CD14-positive monocyte (primary cell): ENCODE measurements at regions not wholly inside any gene's neighbourhood (a gene's known extent, or its start where the extent isn't known, plus 50 kb on each side); places are given as distances from the start of the nearest gene placed in this dataset.
A peak's percentile ranks its signal among the peaks of the same experiment; 100 is the strongest.

Experiments used
- DNase-seq, 3 donors: peaks; one replicate each; pipeline ENCODE4 v3.0.0-alpha.2; 2011 to 2022
- H2AFZ ChIP-seq: 2 replicates; pipeline ENCODE4 v1.6.0; 2012; ENCODE audit warnings: mild to moderate bottlenecking, low read depth, low read length, inconsistent platforms; ENCODE audit not compliant: insufficient read depth, poor library complexity, severe bottlenecking
- H3K27ac ChIP-seq, 2 donors: 1 replicate in 1 of 2; 2 replicates in 1 of 2; pipeline ENCODE4 v1.5.1; 2012 to 2013; ENCODE audit warnings: low read length in 2 of 2, control low read depth in 1 of 2, inconsistent platforms in 1 of 2, low read depth in 1 of 2, mild to moderate bottlenecking in 1 of 2
- H3K27me3 ChIP-seq, 2 donors: one replicate each; pipeline versions ENCODE4 v1.6.0 to v1.6.1; 2011 to 2013; ENCODE audit warnings: low read length in 2 of 2; ENCODE audit not compliant: control insufficient read depth in 2 of 2, insufficient read depth in 2 of 2
- H3K36me3 ChIP-seq, 2 donors: replicated peaks in 1 of 2; 1 replicate in 1 of 2; 2 replicates in 1 of 2; pipeline versions ENCODE4 v1.5.1 to v1.6.1; 2012 to 2013; ENCODE audit warnings: low read length in 2 of 2, control low read depth in 1 of 2, inconsistent platforms in 1 of 2, mild to moderate bottlenecking in 1 of 2; ENCODE audit not compliant: insufficient read depth in 2 of 2, control insufficient read depth in 1 of 2
- H3K4me1 ChIP-seq, 2 donors: 1 replicate in 1 of 2; 2 replicates in 1 of 2; pipeline versions ENCODE4 v1.5.1 to v1.6.1; 2012 to 2013; ENCODE audit warnings: low read length in 2 of 2, control low read depth in 1 of 2, inconsistent platforms in 1 of 2, mild to moderate bottlenecking in 1 of 2, moderate library complexity in 1 of 2; ENCODE audit not compliant: insufficient read depth in 2 of 2, control insufficient read depth in 1 of 2
- H3K4me2 ChIP-seq: replicated peaks from 2 replicates; pipeline ENCODE3; 2012; ENCODE audit warnings: low read length, moderate library complexity, mild to moderate bottlenecking; ENCODE audit not compliant: poor library complexity, severe bottlenecking; ENCODE audit errors: extremely low read depth
- H3K4me3 ChIP-seq, 3 experiments: fragments of 200-600 bp in 1 of 3; sonication (generic) in 1 of 3; replicated peaks in 1 of 3; 1 replicate in 2 of 3; 2 replicates in 1 of 3; pipeline ENCODE4 v1.5.1; 2011 to 2013; ENCODE audit warnings: low read length in 3 of 3, mild to moderate bottlenecking in 3 of 3, control low read depth in 2 of 3, low read depth in 2 of 3, inconsistent platforms in 1 of 3, moderate library complexity in 1 of 3
- H3K79me2 ChIP-seq: 2 replicates; pipeline ENCODE4 v1.6.0; 2012; ENCODE audit warnings: mild to moderate bottlenecking, control low read depth, inconsistent platforms, low read length, moderate library complexity; ENCODE audit not compliant: insufficient read depth
- H3K9ac ChIP-seq: 2 replicates; pipeline ENCODE4 v1.6.0; 2017; ENCODE audit warnings: low read length, mild to moderate bottlenecking; ENCODE audit not compliant: insufficient read depth, poor library complexity, severe bottlenecking
- H3K9me3 ChIP-seq, 2 donors: replicated peaks in 1 of 2; 1 replicate in 1 of 2; 2 replicates in 1 of 2; pipeline versions ENCODE4 v1.5.1 to v1.6.1; 2012 to 2013; ENCODE audit warnings: low read length in 2 of 2, control low read depth in 1 of 2; ENCODE audit not compliant: control insufficient read depth in 1 of 2, insufficient read depth in 1 of 2
- H4K20me1 ChIP-seq: 2 replicates; pipeline ENCODE4 v1.6.0; 2012; ENCODE audit warnings: mild to moderate bottlenecking, low read length, control low read depth, moderate library complexity; ENCODE audit not compliant: insufficient read depth
- H3K27ac Mint-ChIP-seq, 7 donors: one replicate each; pipeline ENCODE4 v1.8.0; 2020; ENCODE audit warnings: mild to moderate bottlenecking in 7 of 7, mixed read lengths in 7 of 7, moderate library complexity in 6 of 7, inconsistent platforms in 2 of 7
- H3K27me3 Mint-ChIP-seq, 3 donors: one replicate each; pipeline ENCODE4 v1.8.0; 2021 to 2022; ENCODE audit warnings: low read depth in 3 of 3, mild to moderate bottlenecking in 3 of 3, mixed read lengths in 3 of 3, moderate library complexity in 3 of 3, inconsistent platforms in 1 of 3
- H3K36me3 Mint-ChIP-seq, 2 donors: one replicate each; pipeline ENCODE4 v1.8.0; 2020; ENCODE audit warnings: mixed read lengths in 2 of 2, inconsistent platforms in 1 of 2, mild to moderate bottlenecking in 1 of 2
- H3K4me1 Mint-ChIP-seq: one replicate; pipeline ENCODE4 v1.8.0; 2020; ENCODE audit warnings: mild to moderate bottlenecking, mixed read lengths
- H3K4me3 Mint-ChIP-seq, 2 donors: one replicate each; pipeline ENCODE4 v1.8.0; 2020; ENCODE audit warnings: mild to moderate bottlenecking in 2 of 2, mixed read lengths in 2 of 2, moderate library complexity in 1 of 2
- H3K9me3 Mint-ChIP-seq, 7 donors: one replicate each; pipeline ENCODE4 v1.8.0; 2020 to 2022; ENCODE audit warnings: mixed read lengths in 7 of 7, mild to moderate bottlenecking in 6 of 7, moderate library complexity in 6 of 7, inconsistent platforms in 2 of 7
- WGBS: methylation state at CpG from one replicate; pipeline ENCODE4 v1.1.5; 2013; ENCODE audit warnings: missing lambda C conversion rate; ENCODE audit not compliant: insufficient coverage; 5-methylcytosine and 5-hydroxymethylcytosine counted together
- intact Hi-C, 2 donors: fragments of 100-400 bp; cut with micrococcal nuclease; formaldehyde crosslinking; loops; one replicate each; pipeline versions ENCODE4 v1.15.0 to v1.15.1; 2023
- TF ChIP-seq, protein P1 (sequence below): fragments of 200-600 bp; IDR thresholded peaks from one replicate; pipeline ENCODE4 v1.8.0; 2022; ENCODE audit warnings: antibody characterized with exemption, mild to moderate bottlenecking

DNA sequence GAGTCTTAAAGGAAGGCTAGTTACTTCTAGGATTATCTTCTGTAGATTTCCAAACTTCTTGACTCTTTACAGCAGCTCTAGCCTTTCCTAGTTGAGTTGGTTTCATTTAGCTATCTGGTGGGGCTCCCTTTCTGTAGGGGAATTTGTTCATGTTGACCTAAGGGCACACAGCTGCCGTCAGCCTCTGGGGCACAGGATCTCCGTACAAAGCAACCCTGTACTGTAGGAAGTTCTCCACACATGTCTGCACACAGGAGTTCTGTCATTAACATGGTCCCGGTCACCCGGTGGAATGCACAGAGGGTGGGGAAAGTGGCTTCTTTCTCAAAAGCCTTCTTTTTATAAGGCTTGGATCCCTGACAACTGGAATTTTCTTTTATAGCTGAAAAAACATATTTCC lies 88.7 kb upstream of the TNIK start:
- intact Hi-C loops = no loop called here
- no peaks in the 10 kb centered on the region for H3K27me3 ChIP-seq
- H3K4me2 ChIP-seq = no peak overlapping the region
- TF ChIP-seq, protein P1, sequence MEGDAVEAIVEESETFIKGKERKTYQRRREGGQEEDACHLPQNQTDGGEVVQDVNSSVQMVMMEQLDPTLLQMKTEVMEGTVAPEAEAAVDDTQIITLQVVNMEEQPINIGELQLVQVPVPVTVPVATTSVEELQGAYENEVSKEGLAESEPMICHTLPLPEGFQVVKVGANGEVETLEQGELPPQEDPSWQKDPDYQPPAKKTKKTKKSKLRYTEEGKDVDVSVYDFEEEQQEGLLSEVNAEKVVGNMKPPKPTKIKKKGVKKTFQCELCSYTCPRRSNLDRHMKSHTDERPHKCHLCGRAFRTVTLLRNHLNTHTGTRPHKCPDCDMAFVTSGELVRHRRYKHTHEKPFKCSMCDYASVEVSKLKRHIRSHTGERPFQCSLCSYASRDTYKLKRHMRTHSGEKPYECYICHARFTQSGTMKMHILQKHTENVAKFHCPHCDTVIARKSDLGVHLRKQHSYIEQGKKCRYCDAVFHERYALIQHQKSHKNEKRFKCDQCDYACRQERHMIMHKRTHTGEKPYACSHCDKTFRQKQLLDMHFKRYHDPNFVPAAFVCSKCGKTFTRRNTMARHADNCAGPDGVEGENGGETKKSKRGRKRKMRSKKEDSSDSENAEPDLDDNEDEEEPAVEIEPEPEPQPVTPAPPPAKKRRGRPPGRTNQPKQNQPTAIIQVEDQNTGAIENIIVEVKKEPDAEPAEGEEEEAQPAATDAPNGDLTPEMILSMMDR = no peak
- H4K20me1 ChIP-seq = no peaks in the 10 kb centered on the region
- WGBS = no CpG with 5 or more reads among the region's 4 CpGs
- Mint-ChIP-seq H3K4me3 (no peak overlapping the region), H3K36me3 (no peaks in the 10 kb centered on the region), H3K27ac (no peak overlapping the region), H3K27me3 (no peaks in the 10 kb centered on the region), H3K4me1 (peaks cover 4% of the 10 kb centered on the region), H3K9me3 (peaks cover 0 to 4% (median 2%) of the 10 kb centered on the region in 7 donors)
- no peaks in the 10 kb centered on the region for H3K9me3 ChIP-seq
- no peaks in the 10 kb centered on the region for H3K36me3 ChIP-seq
- H3K9ac ChIP-seq = no peak overlapping the region
- DNase-seq = no peak
- H2AFZ ChIP-seq = no peak overlapping the region
- H3K27ac ChIP-seq = no peak overlapping the region
- H3K79me2 ChIP-seq = no peaks in the 10 kb centered on the region
- H3K4me3 ChIP-seq = no peak overlapping the region
- H3K4me1 ChIP-seq = peaks cover 26 to 27% of the 10 kb centered on the region in 2 donors

DNA sequence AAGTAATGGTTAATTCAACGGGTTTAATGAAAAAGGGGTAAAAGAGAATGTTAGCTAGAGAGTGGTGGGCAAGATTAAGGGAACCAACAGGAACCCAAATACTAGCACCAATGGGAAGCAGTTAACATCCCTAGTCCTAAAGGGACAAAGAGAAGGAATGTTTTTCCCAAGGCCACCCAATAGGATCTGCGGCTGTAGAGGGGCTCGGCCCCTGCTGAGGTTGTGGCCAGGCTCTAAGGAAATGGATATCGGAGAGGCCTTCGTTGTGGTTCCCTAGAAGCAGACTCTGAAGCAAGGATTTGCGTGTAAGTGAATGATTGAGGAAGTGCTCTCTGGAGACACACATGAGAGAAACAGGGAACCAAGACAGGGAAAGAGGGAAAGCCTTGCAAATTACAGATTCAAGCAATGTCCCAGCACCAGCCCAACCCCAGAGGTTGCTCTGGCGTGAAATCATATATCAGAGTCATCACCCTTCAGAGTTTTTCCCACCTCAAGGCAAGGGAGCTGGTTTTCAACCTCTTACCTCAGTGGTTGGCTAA lies 83.6 kb upstream of the TNIK start:
- 40% methylated on average over 6 of the region's 7 CpGs for WGBS
- peak; percentile 34 to 65 (median 56) for DNase-seq
- Histone ChIP-seq H2AFZ (peak overlapping the region; percentile 14), H4K20me1 (no peaks in the 10 kb centered on the region), H3K4me3 (no peak overlapping the region), H3K4me1 (peaks cover 9% of the 10 kb centered on the region in 2 donors), H3K4me2 (no peak overlapping the region), H3K36me3 (no peaks in the 10 kb centered on the region), H3K9ac (no peak overlapping the region), H3K27ac (no peak overlapping the region), H3K79me2 (no peaks in the 10 kb centered on the region), H3K27me3 (no peaks in the 10 kb centered on the region), H3K9me3 (no peaks in the 10 kb centered on the region)
- H3K9me3 Mint-ChIP-seq = peaks cover 0 to 2% (median 0%) of the 10 kb centered on the region in 7 donors
- H3K4me3 Mint-ChIP-seq = no peak overlapping the region
- H3K27me3 Mint-ChIP-seq = no peaks in the 10 kb centered on the region
- TF ChIP-seq, protein P1 = no peak
- intact Hi-C loops = no loop called here
- H3K36me3 Mint-ChIP-seq = no peaks in the 10 kb centered on the region
- H3K27ac Mint-ChIP-seq = no peak overlapping the region
- peaks cover 4% of the 10 kb centered on the region for H3K4me1 Mint-ChIP-seq
